Left lung (tissue), 4 donors: ENCODE measurements at regions not wholly inside any gene's neighbourhood (a gene's known extent, or its start where the extent isn't known, plus 50 kb on each side); places are given as distances from the start of the nearest gene placed in this dataset.

Source experiments
- ATAC-seq: fragments of 200-7000 bp; cut with Tn5 transposase; one replicate; pipeline ENCODE4 v1.9.1; 2020; ENCODE audit warnings: moderate library complexity
- DNase-seq, 4 donors: peaks; one replicate each; pipeline ENCODE4 v3.0.0-alpha.2; 2013 to 2020
- H3K27ac ChIP-seq, 2 donors: fragments of 200-600 bp; sonication (generic) in 1 of 2; one replicate each; pipeline versions ENCODE4 v1.5.0 to v1.8.0; 2020 to 2021
- H3K27me3 ChIP-seq, 2 donors: fragments of 200-600 bp; sonication (generic) in 1 of 2; one replicate each; pipeline versions ENCODE4 v1.5.0 to v1.8.0; 2020 to 2021
- H3K36me3 ChIP-seq, 2 donors: fragments of 200-600 bp; sonication (generic) in 1 of 2; one replicate each; pipeline versions ENCODE4 v1.5.0 to v1.8.0; 2020 to 2021
- H3K4me1 ChIP-seq, 2 donors: fragments of 200-600 bp; one replicate each; pipeline ENCODE4 v1.8.0; 2021
- H3K4me3 ChIP-seq, 2 donors: fragments of 200-600 bp; sonication (generic) in 1 of 2; one replicate each; pipeline versions ENCODE4 v1.5.0 to v1.8.0; 2020 to 2021; ENCODE audit warnings: mild to moderate bottlenecking in 1 of 2
- H3K9me3 ChIP-seq, 2 donors: fragments of 200-600 bp; sonication (generic) in 1 of 2; one replicate each; pipeline versions ENCODE4 v1.5.0 to v1.8.0; 2020 to 2021
- intact Hi-C, 2 donors: fragments of 100-400 bp; cut with DNase I; formaldehyde crosslinking; loops; one replicate each; pipeline versions ENCODE4 v1.11.2 to v1.14.2; 2022
- TF ChIP-seq, protein P1 (sequence below), 2 donors: fragments of 200-600 bp; sonication (generic) in 1 of 2; IDR thresholded peaks; one replicate each; pipeline versions ENCODE4 v1.5.0 to v1.8.0; 2021; ENCODE audit warnings: antibody characterized with exemption in 2 of 2
- donor health status: DM: no; HTN: yes; CAD: no.
- donor health status: DM: no; HTN: no; CAD: no.

DNA sequence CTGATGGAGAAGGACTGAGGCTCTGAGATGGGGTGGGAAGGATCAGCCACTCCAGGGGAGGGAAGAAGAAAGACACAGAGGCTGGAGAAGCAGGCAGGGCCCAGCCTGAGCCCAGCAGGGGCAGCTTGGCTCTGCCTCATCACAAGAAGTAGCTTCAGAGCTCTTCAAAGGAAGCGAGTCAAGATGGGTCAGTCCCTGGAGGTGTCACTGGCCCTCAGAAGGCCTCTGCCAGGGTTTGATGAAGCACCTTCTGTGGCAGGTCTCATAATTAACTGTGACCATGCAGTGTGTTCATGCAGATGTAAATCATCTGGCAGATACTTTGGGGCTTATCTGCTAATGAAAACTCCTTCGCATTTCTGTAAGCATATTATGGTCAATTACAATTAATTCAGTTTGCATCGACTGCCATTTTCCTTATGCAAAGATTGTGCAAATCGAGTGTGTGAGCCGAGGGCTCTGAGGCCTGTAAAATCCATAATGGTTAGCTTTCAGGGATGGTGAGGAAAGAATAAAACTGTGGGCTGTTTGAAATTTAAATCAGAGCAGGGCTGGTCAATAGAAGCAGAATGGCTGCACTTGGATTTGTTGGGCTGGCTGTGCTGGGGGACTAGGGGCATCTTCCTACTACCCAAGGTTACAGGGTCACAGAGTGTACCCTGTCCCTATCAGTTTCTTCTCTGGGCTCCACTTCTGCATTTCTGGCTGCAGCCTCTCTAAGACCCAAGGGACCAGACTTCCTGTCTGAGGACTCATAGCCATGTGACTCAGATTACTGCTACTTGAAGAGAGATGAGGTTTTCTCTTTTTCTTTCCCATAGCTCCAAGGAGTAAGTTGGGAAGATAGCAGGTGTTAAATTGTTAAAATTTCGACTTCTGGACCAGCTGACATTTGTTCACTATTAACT lies 376.6 kb downstream of the DHX35 start:
- no peak for DNase-seq
- H3K4me1 ChIP-seq = no peaks in the 10 kb centered on the region
- TF ChIP-seq, protein P1, sequence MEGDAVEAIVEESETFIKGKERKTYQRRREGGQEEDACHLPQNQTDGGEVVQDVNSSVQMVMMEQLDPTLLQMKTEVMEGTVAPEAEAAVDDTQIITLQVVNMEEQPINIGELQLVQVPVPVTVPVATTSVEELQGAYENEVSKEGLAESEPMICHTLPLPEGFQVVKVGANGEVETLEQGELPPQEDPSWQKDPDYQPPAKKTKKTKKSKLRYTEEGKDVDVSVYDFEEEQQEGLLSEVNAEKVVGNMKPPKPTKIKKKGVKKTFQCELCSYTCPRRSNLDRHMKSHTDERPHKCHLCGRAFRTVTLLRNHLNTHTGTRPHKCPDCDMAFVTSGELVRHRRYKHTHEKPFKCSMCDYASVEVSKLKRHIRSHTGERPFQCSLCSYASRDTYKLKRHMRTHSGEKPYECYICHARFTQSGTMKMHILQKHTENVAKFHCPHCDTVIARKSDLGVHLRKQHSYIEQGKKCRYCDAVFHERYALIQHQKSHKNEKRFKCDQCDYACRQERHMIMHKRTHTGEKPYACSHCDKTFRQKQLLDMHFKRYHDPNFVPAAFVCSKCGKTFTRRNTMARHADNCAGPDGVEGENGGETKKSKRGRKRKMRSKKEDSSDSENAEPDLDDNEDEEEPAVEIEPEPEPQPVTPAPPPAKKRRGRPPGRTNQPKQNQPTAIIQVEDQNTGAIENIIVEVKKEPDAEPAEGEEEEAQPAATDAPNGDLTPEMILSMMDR (IDR thresholded peaks at IDR 0.05) = no peak
- H3K36me3 ChIP-seq = no peaks in the 10 kb centered on the region
- intact Hi-C loops = no loop called here
- H3K4me3 ChIP-seq = no peak overlapping the region
- ATAC-seq = no peak
- no peak overlapping the region for H3K27ac ChIP-seq
- H3K9me3 ChIP-seq = no peaks in the 10 kb centered on the region
- no peaks in the 10 kb centered on the region for H3K27me3 ChIP-seq

DNA sequence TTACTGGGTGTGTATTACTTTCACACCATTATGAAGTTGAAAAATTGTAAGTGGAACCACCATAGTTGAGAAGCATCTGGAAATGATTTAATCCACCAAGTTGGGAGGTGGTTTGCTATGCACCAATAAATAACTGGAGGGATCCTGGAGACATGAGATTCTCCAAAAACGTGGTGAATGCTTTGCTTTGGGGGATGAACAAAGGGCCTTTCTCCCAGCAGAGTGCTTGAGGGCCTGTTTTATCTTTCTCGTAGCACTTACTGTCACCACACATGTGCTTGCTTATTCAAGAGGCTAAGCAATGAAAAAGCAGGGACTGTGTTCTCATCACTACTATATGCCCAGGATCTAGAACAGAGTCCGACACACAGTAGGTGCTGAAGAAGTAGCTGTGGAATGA lies 371.1 kb downstream of the DHX35 start:
- no peaks in the 10 kb centered on the region for H3K9me3 ChIP-seq
- no peaks in the 10 kb centered on the region for H3K27me3 ChIP-seq
- ATAC-seq = no peak
- H3K4me1 ChIP-seq = no peaks in the 10 kb centered on the region
- no peaks in the 10 kb centered on the region for H3K36me3 ChIP-seq
- H3K4me3 ChIP-seq = no peak overlapping the region
- TF ChIP-seq, protein P1 (IDR thresholded peaks at IDR 0.05) = no peak
- DNase-seq = no peak
- no peak overlapping the region for H3K27ac ChIP-seq
- intact Hi-C loops = no loop called here

DNA sequence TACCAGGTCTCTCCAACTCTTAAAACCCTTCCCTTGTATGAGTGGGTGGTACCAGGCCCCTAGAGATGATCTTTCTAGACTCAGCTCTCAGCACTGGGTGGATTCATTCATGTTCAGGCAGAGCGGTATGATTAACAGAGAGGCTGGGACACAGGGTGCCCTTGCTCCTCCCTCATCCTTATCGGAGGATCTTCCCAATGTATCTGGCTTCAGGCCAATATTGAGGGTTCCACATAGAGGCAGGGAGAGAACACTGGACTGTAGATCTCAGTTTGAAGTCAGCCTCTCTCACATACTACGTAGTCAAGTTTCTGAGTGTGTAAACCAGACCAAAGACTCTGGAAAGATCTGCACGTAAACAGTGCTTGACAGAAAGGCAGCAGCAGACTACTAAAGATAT lies 366.2 kb downstream of the DHX35 start:
- TF ChIP-seq, protein P1 (IDR thresholded peaks at IDR 0.05) = no peak
- no peaks in the 10 kb centered on the region for H3K4me1 ChIP-seq
- H3K36me3 ChIP-seq = no peaks in the 10 kb centered on the region
- no peaks in the 10 kb centered on the region for H3K27me3 ChIP-seq
- DNase-seq = no peak
- no peak for ATAC-seq
- H3K9me3 ChIP-seq = no peaks in the 10 kb centered on the region
- intact Hi-C loops = no loop called here
- no peak overlapping the region for H3K27ac ChIP-seq
- H3K4me3 ChIP-seq = no peak overlapping the region

DNA sequence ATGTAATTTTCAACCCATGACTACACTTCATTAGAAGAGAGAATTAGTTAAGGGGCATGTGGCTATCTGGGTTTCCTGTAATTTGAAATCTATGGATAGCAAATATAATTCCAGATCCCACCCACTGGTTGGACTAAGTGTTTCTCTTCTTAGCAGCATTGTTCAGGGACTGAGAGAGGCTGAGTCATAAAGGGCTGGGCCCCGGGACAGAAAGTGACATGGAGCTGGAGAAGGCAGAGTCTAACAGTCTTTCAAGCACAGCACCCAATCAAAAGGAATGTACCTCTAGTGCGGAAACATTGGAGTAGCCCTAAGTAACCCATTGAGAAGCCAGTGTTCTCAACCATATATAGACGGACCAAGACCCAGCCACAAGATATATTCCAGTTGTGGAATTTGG lies 363.9 kb downstream of the DHX35 start:
- TF ChIP-seq, protein P1 (IDR thresholded peaks at IDR 0.05) = no peak
- Histone ChIP-seq H3K27ac (no peak overlapping the region), H3K27me3 (no peaks in the 10 kb centered on the region), H3K4me3 (no peak overlapping the region), H3K9me3 (no peaks in the 10 kb centered on the region), H3K4me1 (no peaks in the 10 kb centered on the region), H3K36me3 (no peaks in the 10 kb centered on the region)
- ATAC-seq = no peak
- DNase-seq = no peak
- intact Hi-C loops = no loop called here

DNA sequence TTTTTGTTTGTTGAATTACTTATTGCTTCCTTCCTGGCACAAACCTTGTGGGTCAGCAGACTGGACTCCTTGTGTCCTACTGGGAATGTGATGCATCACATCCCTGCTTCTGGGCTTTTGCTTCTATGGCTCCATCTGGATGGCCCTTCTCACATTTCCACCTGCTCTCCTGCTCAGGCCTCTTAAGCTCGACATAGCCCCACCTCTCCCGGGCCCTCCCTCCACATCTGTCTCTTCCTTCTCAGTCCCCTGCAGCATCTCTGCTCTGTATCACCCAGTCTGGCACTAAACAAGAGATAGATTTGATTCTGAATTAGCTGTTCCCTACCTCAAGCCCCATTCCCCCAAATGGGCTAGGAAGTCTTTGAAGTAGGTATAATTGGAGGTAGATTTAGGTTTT lies 356.8 kb downstream of the DHX35 start:
- no peak for ATAC-seq
- Histone ChIP-seq H3K4me1 (no peaks in the 10 kb centered on the region), H3K9me3 (no peaks in the 10 kb centered on the region), H3K4me3 (no peak overlapping the region), H3K27me3 (no peaks in the 10 kb centered on the region), H3K27ac (no peak overlapping the region), H3K36me3 (no peaks in the 10 kb centered on the region)
- intact Hi-C loops = no loop called here
- no peak for DNase-seq
- TF ChIP-seq, protein P1 (IDR thresholded peaks at IDR 0.05) = no peak
